Stimulated activated CD4-positive, alpha-beta T cell treated with anti-CD3 and anti-CD28 coated beads, Interleukin-12 subunit alpha, Interleukin-12 subunit beta, amount 100 ng/mL, for 48 hours (primary cell): ENCODE measurements at regions not wholly inside any gene's neighbourhood (a gene's known extent, or its start where the extent isn't known, plus 50 kb on each side); places are given as distances from the start of the nearest gene placed in this dataset.
"Not testable (repeated sequence)": the region's sequence is repeated elsewhere in the genome, so short reads cannot be mapped to it uniquely, and the experiment has no call there.

Source experiments
- DNase-seq, 3 donors: peaks; one replicate each; pipeline ENCODE4 v3.0.0-alpha.2; 2020; ENCODE audit warnings: low read depth in 2 of 3, low spot score in 1 of 3

DNA sequence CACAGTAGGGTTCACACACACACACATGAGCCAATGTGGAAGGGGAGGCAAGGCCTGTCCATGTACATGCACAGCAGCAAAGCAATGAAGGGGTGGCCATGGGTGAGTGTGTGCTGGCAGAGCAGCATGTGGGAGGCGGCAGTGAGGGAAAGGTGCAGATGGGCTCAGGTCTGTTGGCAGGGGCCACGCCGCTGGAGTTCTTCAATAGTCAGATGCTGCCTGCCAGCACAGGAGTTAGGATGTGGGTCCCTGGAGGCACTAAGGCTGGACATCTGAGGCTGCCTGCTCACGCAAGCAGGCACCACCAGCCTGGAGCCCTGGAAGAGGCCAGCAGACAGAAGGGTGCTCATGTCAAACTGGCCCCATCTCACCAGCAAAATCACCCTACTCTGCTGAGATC lies 1304.9 kb downstream of the DSC3 start:
- DNase-seq: no peak

DNA sequence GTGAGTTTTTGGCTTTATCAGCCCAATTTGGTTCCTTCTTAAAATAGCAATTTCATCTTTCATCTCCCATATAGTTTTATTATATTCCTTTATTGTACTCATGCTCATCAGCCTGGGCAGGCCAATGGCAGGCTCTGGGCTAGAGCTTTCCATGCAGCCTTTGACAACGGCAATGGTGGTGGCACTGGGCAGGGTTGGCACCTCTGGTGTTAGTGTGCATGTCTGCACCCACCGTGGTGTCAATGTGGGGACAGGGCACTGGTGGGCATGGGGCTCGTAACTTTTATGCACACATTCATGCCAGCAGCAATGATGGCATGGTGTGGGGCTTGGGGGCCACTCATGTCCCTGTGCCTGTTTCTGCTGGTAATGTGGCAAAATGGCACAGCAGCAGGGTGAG lies 1305.4 kb downstream of the DSC3 start:
- DNase-seq: no peak

DNA sequence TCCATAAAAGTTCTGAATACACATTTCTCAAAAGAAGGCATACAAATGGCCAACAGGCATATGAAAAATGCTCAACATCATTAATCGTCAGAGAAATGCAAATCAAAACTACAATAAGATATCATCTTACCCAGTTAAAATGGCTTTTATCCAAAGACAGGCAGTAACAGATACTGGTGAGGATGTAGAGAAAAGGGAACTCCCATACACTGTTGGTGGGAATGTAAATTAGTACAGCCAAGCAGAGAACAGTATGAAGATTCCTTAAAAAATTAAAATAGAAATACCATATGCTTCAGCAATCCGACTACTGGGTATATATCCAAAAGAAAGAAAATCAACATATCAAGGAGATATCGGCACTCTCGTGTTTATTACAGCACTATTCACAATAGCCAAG lies 1312.5 kb downstream of the DSC3 start:
- DNase-seq: no peak

DNA sequence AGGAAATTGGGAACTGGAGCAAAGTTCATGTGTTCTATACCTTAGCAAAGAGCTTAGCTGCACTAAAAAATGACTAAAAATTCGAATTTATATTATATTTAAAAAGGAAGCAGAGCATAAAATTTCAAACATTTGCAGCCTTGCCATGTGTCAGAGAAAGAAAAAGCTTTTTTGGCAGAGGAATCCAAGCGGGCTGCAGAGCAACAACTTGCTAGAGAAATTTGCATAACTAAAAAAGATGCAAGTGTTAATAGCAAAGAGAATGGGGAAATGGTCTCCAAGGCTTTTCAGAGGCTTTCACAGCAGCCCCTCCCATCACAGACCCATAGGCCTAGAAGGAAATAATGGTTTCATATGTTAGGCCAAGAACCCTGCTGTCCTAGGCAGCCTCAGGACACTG lies 1315.9 kb downstream of the DSC3 start:
- DNase-seq: no peak

DNA sequence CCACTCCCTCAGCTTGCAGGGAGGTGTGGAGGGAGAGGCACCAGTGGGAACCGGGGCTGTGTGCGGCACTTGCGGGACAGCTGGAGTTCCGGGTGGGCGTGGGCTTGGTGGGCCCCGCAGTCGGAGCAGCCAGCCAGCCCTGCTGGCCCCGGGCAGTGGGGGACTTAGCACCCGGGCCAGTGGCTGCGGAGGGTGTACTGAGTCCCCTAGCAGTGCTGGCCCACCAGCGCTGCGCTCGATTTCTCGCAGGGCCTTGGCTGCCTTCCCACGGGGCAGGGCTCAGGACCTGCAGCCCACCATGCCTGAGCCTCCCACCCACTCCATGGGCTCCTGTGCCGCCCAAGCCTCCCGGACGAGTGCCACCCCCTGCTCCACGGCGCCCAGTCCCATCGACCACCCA lies 1319.1 kb downstream of the DSC3 start:
- not testable (repeated sequence) for DNase-seq

DNA sequence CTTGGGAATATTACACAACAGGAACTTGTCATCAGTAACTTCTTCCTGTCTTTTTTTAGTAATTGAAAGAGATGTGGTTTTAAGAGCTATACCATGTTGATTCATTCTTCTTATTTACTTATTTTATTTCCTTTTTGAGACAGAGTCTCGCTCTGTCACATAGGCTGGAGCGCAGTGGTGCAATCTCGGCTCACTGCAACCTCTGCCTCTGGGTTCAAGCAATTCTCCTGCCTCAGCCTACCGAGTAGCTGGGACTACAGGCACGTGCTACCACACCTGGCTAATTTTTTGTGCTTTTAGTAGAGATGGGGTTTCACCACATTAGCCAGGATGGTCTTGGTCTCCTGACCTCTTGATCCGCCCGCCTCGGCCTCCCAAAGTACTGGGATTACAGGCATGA lies 1326.6 kb downstream of the DSC3 start:
- DNase-seq: not testable (repeated sequence)

DNA sequence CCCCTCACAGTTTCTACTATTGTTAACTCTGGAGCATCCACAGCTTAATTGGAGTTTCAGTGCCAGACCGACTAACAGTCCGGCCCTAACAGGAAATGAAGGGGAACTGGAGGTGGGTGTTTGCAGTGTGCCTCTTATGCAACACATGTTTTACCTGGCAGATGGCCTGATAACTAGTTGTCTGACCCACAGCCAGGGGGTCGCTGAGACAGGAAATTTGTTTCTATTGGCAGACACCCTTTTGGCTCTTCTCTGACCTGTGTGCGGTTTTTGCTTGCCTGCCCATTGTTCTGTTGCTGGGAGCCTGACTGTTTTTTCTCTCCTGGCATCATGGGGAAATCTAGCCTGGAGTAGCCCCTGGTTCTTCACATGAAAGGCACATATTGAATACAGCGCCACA lies 1329.8 kb downstream of the DSC3 start:
- DNase-seq: no peak

DNA sequence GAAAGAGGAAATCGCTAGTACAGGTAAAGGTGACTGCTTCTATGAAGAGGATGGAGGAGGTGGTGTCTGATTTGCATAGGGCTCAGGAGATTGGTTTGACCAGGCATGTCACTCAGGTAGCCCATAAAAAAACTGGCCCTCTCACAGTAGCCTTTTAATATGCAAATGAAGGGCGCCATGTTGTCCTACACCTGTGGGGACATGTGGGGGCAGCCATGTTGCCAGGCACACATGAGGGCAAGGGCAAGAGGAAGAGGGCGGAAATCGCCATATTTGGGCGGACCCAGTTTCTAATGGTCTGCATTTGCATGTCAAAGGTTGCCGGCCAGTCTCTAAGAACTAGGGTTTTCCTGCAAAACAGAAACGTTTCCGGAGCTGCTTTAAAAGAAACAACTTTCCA lies 1330.6 kb downstream of the DSC3 start:
- no peak for DNase-seq

DNA sequence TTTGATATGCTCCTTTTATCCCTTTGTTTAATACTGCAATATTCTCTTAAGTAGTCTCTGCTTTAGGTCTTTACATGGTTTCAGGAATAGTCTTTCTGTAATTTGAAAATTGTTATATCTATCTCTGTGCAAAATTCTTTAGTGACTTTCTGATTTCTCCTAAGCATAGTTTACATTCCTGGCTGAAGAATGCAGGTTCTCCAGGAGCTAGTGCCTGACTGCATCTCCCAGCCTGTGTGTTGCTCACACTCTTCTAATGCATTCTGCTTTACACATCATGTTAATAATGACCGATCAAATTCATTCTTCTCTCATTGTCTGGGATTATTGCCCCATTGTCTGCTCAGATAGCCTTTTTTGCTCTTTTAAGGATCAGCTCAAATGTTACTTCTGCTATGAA lies 1349.2 kb downstream of the DSC3 start:
- no peak for DNase-seq

DNA sequence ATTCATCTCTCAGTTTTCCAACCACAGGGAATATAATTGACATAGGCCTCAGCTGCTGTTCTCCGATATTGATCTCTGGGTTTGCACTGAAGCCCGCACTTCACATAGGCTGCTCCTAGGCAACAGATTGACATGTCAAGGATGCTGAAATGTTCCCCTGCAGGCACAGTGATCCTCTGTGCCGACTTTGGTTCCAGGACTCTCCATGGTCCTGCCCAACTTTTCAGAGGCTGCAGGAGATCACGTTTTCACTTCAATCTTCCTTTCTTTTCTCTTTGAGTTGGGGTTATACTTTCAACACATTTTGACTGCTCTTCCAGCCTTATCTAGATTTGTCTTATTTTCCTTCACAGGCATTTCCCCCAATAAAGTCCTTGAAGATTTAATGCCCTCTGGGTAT lies 1361.0 kb downstream of the DSC3 start:
- no peak for DNase-seq

DNA sequence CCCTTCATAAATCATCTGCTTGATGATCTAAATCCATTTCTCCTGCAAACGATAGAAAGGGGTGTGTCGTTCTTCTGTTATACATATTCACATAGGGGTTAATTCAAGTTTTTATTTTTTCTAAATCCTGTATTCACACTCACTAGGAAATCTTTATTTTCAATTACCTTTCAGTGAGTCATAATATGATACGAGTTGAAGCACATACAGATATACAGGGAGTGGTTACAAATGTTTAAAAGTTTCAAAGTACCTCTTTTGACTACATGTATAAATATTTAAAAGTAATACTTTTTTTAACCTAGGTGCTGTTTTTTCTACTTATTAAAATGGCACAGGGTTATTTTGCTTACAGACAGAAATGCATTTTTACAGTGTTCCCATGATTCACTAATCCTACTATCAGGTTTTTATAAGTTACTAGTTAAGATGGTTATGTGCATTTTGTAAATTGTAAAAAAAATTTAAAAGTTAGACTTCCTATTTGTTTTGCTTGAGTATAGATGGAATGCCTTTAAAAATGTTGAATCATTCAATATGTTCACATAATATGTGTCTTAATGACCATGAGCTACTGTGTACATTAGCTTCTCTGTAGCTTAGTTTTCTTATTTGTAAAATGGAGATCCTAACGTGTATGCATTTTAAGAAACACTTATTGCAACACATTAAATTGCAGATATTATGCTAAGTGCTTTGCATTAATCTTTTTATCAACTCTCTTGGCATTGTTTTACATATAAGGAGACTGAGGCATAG lies 1378.1 kb downstream of the DSC3 start:
- no peak for DNase-seq

DNA sequence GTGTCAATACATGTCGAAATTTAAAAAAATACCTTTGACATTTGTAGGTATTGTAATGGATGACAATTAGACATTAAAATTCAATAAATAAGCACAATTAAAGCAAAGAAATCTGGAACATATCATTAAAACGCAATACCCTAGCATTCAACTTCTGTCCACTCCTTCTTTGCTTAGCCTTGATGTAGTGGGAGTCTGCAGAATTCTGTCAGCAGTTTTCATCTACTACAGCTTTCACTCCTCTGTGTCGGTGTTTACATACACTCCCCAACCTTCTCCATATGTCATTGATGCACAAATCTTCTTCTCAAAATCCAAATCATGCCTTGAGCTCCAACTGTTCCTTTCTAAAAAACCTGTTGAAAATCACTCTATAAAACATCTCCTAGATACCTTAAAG lies 1380.6 kb downstream of the DSC3 start:
- no peak for DNase-seq

DNA sequence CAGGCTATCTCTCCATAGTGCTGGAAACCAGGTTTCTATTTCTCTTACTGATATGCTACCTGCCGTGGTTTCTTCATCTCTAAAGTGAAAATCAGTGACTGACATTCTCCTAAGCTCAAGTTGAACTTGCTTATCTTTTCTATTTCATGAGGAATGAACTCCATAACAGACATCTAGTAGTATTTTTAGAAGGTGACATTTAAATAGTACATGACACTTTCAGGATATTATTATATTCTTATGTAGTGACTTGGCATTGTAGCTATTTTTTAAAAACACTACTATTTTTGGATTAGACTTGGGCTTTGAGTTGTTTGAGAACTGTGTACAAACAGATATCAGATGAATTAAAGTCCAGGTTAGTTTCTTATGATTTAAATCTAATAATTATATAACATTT lies 1381.8 kb downstream of the DSC3 start:
- no peak for DNase-seq

DNA sequence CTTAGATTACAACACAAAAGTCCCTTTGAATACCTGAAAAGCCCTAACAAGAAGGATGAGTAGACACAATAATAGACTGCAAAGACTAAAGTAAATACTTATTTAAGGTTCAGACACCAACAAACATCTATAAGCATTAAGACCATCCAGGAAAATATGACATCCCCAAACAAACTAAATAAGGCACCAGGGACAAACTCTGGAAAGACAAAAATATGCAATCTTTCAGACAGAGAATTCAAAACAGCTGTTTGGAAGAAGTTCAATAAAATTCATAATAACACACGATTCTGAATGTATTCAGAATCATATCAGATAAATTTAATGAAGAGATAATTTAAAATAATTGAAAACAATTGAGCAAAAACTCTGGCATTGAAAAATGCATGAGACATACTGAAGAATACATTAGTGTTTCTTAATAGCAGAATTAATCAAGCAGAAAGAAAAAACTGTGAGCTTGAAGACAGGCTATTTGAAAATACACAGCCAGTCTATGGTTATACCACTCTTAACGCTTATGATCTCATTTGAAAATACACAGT lies 1388.8 kb downstream of the DSC3 start:
- DNase-seq: no peak

DNA sequence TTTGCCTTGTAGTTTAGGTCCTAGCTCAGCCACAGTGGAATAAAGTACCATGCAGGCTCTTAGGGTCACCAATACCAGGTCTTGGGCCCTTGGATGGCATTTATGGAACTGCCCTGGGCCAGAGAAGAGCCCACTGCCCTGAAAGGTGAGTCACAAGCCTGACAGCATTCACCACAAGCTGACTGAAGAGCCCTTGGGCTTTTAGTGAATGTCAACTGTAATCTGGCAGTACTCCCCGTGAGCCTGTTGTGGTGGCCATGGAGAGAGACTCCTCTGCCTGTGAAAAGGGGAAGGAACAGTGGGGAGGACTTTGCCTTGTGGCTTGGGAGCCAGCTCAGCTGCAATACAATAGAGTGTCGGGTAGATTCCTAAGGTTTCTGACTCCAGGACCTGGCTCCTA lies 1389.7 kb downstream of the DSC3 start:
- DNase-seq: no peak

DNA sequence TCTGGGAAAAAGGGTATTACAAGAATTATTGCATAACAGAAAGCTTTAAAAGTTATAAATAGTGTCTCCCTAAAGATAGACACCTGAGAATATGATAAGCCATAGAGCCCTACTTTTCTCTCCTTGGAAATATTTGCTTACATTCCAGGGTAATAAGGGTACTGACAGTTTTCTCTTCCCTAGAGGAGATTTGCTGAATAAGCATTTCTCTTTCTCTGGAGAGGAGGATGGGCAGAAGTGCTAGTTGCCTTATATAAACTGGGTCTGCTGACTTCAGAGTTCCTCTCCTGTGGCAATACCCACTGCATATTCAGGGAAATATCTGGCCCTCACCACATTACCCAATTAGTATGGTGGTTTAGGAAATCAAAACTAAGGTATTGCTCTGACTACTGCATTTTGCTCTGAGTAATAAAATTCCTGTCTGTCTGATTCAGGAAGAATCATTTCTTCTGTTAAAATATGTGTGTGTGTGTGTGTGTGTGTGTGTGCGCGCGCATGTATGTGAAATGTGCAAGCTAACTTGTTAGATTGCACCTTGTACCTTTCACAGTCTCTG lies 1391.3 kb downstream of the DSC3 start:
- no peak for DNase-seq

DNA sequence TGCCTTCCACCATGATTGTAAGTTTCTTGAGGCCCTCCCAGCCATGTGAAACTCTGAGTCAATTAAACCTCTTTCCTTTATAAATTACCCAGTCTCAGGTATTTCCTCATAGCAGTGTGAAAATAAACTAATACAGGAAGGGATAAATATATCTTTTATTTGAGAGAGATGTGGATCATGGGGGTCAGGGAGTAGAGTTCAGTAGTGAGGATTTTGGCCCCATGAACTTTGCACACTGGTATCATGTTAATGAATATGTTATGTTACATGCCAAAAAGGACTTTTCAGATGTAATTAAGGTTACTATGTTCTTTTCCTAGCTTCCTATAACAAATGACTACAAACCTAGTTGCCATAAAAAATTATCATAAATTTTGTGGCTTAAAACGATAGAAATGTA lies 1393.7 kb downstream of the DSC3 start:
- DNase-seq: no peak

DNA sequence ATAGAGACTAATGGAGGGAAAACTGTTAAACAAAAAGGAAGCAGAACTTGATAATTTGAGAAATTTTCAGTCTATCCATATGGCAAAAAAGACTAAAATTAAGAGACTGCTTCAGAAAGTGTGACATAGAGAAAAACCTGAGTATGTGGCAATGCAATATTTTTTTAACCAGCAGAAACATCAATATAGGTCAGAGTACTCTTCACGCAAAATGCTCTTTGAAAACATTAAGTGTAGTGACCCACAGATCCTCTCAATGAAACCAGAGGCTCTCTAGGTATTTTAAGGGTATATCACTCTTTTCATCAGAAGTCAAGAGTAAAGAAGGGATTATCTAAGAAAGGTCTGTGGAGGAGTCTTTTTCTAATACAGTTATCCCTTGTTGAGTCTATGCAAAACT lies 1394.8 kb downstream of the DSC3 start:
- no peak for DNase-seq

DNA sequence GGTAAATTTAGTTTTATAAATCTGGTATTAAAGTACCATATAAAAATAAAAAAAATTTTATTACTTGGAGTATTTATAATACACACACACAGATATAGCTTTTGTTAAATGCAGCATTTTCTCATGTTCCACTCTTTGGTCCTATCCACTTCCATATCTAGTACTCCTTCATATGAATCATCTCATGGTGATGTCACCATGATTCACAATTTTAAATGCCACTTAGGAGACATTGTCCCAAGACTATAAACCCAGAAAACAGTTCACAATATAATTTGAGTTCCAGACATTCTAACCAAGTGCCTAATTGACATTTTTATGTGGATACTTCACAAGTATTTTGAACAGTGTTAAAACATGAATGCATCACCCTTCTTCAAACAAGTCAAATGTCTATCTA lies 1398.3 kb downstream of the DSC3 start:
- DNase-seq: no peak

DNA sequence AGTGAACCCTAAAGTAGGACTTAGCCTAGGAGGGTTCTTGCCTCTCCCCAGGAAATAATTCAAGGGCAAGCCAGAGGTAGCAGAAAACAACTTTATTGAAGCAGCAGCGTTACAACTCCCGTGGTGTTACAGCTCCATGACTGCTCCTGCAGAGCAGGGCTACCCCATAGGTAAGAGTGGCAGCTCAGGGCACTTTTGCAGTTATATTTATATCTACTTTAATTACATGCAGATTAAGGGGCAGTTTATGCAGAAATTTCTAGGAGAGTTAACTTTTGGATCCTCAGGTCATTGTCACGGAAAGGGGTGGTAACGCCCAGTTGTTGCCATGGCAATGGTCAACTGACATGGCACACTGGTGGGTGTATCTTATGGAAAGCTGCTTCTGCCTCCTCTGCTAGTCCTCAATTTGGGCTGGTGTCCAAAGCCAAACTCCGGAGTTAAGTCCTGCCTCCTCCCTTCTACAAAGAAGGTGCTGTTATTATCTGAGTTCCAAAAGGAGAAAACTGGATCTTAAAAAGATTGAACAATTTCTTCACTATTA lies 1413.0 kb downstream of the DSC3 start:
- no peak for DNase-seq

DNA sequence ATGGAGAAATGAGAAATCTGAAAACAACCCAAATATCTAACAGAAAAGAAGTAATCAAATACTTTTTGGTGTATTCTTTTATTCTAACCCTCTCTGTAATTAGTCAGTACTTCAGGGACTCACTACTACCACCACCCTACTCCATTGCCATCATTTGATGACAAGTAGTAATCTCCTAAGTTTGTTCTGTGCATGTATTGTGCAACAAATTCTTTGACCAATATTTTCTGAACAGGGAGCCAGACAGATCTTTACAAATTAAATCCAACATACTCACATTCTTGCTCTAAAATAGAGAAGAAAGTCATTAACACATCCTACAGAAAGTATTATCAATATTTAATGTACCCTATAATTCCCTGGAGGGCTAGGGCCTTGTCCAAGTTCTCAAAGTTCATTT lies 1416.4 kb downstream of the DSC3 start:
- DNase-seq: no peak

DNA sequence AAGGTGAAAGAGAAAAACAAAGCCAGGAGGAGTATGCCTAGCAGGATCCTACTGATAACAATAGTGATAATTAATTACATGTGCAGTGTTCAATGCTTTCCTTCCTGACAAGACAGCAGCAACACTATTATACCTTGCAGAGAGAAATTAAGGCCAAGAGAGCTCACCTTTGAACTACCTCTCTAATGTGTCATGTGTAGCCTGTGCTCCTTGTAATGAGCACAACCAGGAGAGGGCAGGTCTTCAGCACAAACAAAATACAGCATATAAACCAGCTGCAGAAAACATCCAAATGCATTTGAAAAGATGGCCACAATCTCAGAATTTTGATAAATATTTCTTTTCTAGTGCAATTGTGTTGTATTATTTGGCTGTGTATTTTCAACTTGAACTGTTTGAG lies 1425.7 kb downstream of the DSC3 start:
- no peak for DNase-seq

DNA sequence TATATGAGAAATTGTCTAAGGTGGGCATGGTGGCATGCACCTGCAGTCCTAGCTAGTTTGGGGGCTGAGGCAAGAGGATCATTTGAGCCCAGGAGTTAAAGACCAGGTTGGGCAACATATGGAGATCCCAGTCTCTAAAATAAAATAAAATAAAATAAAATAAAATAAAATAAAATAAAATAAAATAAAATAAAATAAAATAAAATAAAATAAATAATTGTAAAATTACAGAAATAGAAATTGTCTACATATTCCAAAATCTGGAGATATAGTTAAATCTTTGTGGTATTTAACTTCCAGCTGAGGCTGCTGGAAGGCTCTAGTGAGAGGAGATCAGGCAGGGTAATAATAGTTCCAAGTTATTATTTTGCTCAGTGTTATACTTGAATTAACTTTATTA lies 1432.1 kb upstream of the CDH2 start:
- no peak for DNase-seq
